HG03095 (cell line): ENCODE measurements at regions not wholly inside any gene's neighbourhood (a gene's known extent, or its start where the extent isn't known, plus 50 kb on each side); places are given as distances from the start of the nearest gene placed in this dataset.
A peak's percentile ranks its signal among the peaks of the same experiment; 100 is the strongest.

ENCODE experiments used
- ATAC-seq: cut with Tn5 transposase; IDR thresholded peaks from one replicate; pipeline ENCODE4 v1.9.1; 2021; ENCODE audit warnings: moderate library complexity; ENCODE audit not compliant: unreplicated experiment

- ATAC-seq: no peak
Measured at GRCh38 chr10:94277450-94277849, 85.3 kb downstream of the NOC3L start.

- ATAC-seq: peak; percentile 72
Measured at GRCh38 chr10:94279835-94280709, 82.7 kb downstream of the NOC3L start.

GRCh38 chr10:94281654-94282053 lies 81.1 kb downstream of the NOC3L start:
- no peak for ATAC-seq

- no peak for ATAC-seq
Measured at GRCh38 chr10:94282369-94282768, 80.4 kb downstream of the NOC3L start.
